CD14-positive monocyte (primary cell): ENCODE measurements at regions not wholly inside any gene's neighbourhood (a gene's known extent, or its start where the extent isn't known, plus 50 kb on each side); places are given as distances from the start of the nearest gene placed in this dataset.

ENCODE experiments used
- DNase-seq, 3 donors: peaks; one replicate each; pipeline ENCODE4 v3.0.0-alpha.2; 2011 to 2022
- H2AFZ ChIP-seq: 2 replicates; pipeline ENCODE4 v1.6.0; 2012; ENCODE audit warnings: mild to moderate bottlenecking, low read depth, low read length, inconsistent platforms; ENCODE audit not compliant: insufficient read depth, poor library complexity, severe bottlenecking
- H3K27ac ChIP-seq, 2 donors: 1 replicate in 1 of 2; 2 replicates in 1 of 2; pipeline ENCODE4 v1.5.1; 2012 to 2013; ENCODE audit warnings: low read length in 2 of 2, control low read depth in 1 of 2, inconsistent platforms in 1 of 2, low read depth in 1 of 2, mild to moderate bottlenecking in 1 of 2
- H3K27me3 ChIP-seq, 2 donors: one replicate each; pipeline versions ENCODE4 v1.6.0 to v1.6.1; 2011 to 2013; ENCODE audit warnings: low read length in 2 of 2; ENCODE audit not compliant: control insufficient read depth in 2 of 2, insufficient read depth in 2 of 2
- H3K36me3 ChIP-seq, 2 donors: replicated peaks in 1 of 2; 1 replicate in 1 of 2; 2 replicates in 1 of 2; pipeline versions ENCODE4 v1.5.1 to v1.6.1; 2012 to 2013; ENCODE audit warnings: low read length in 2 of 2, control low read depth in 1 of 2, inconsistent platforms in 1 of 2, mild to moderate bottlenecking in 1 of 2; ENCODE audit not compliant: insufficient read depth in 2 of 2, control insufficient read depth in 1 of 2
- H3K4me1 ChIP-seq, 2 donors: 1 replicate in 1 of 2; 2 replicates in 1 of 2; pipeline versions ENCODE4 v1.5.1 to v1.6.1; 2012 to 2013; ENCODE audit warnings: low read length in 2 of 2, control low read depth in 1 of 2, inconsistent platforms in 1 of 2, mild to moderate bottlenecking in 1 of 2, moderate library complexity in 1 of 2; ENCODE audit not compliant: insufficient read depth in 2 of 2, control insufficient read depth in 1 of 2
- H3K4me2 ChIP-seq: replicated peaks from 2 replicates; pipeline ENCODE3; 2012; ENCODE audit warnings: low read length, moderate library complexity, mild to moderate bottlenecking; ENCODE audit not compliant: poor library complexity, severe bottlenecking; ENCODE audit errors: extremely low read depth
- H3K4me3 ChIP-seq, 3 experiments: fragments of 200-600 bp in 1 of 3; sonication (generic) in 1 of 3; replicated peaks in 1 of 3; 1 replicate in 2 of 3; 2 replicates in 1 of 3; pipeline ENCODE4 v1.5.1; 2011 to 2013; ENCODE audit warnings: low read length in 3 of 3, mild to moderate bottlenecking in 3 of 3, control low read depth in 2 of 3, low read depth in 2 of 3, inconsistent platforms in 1 of 3, moderate library complexity in 1 of 3
- H3K79me2 ChIP-seq: 2 replicates; pipeline ENCODE4 v1.6.0; 2012; ENCODE audit warnings: mild to moderate bottlenecking, control low read depth, inconsistent platforms, low read length, moderate library complexity; ENCODE audit not compliant: insufficient read depth
- H3K9ac ChIP-seq: 2 replicates; pipeline ENCODE4 v1.6.0; 2017; ENCODE audit warnings: low read length, mild to moderate bottlenecking; ENCODE audit not compliant: insufficient read depth, poor library complexity, severe bottlenecking
- H3K9me3 ChIP-seq, 2 donors: replicated peaks in 1 of 2; 1 replicate in 1 of 2; 2 replicates in 1 of 2; pipeline versions ENCODE4 v1.5.1 to v1.6.1; 2012 to 2013; ENCODE audit warnings: low read length in 2 of 2, control low read depth in 1 of 2; ENCODE audit not compliant: control insufficient read depth in 1 of 2, insufficient read depth in 1 of 2
- H4K20me1 ChIP-seq: 2 replicates; pipeline ENCODE4 v1.6.0; 2012; ENCODE audit warnings: mild to moderate bottlenecking, low read length, control low read depth, moderate library complexity; ENCODE audit not compliant: insufficient read depth
- H3K27ac Mint-ChIP-seq, 7 donors: one replicate each; pipeline ENCODE4 v1.8.0; 2020; ENCODE audit warnings: mild to moderate bottlenecking in 7 of 7, mixed read lengths in 7 of 7, moderate library complexity in 6 of 7, inconsistent platforms in 2 of 7
- H3K27me3 Mint-ChIP-seq, 3 donors: one replicate each; pipeline ENCODE4 v1.8.0; 2021 to 2022; ENCODE audit warnings: low read depth in 3 of 3, mild to moderate bottlenecking in 3 of 3, mixed read lengths in 3 of 3, moderate library complexity in 3 of 3, inconsistent platforms in 1 of 3
- H3K36me3 Mint-ChIP-seq, 2 donors: one replicate each; pipeline ENCODE4 v1.8.0; 2020; ENCODE audit warnings: mixed read lengths in 2 of 2, inconsistent platforms in 1 of 2, mild to moderate bottlenecking in 1 of 2
- H3K4me1 Mint-ChIP-seq: one replicate; pipeline ENCODE4 v1.8.0; 2020; ENCODE audit warnings: mild to moderate bottlenecking, mixed read lengths
- H3K4me3 Mint-ChIP-seq, 2 donors: one replicate each; pipeline ENCODE4 v1.8.0; 2020; ENCODE audit warnings: mild to moderate bottlenecking in 2 of 2, mixed read lengths in 2 of 2, moderate library complexity in 1 of 2
- H3K9me3 Mint-ChIP-seq, 7 donors: one replicate each; pipeline ENCODE4 v1.8.0; 2020 to 2022; ENCODE audit warnings: mixed read lengths in 7 of 7, mild to moderate bottlenecking in 6 of 7, moderate library complexity in 6 of 7, inconsistent platforms in 2 of 7
- CTCF ChIP-seq: fragments of 200-600 bp; IDR thresholded peaks from one replicate; pipeline ENCODE4 v1.8.0; 2022; ENCODE audit warnings: antibody characterized with exemption, mild to moderate bottlenecking
- WGBS: methylation state at CpG from one replicate; pipeline ENCODE4 v1.1.5; 2013; ENCODE audit warnings: missing lambda C conversion rate; ENCODE audit not compliant: insufficient coverage; 5-methylcytosine and 5-hydroxymethylcytosine counted together
- intact Hi-C, 2 donors: fragments of 100-400 bp; cut with micrococcal nuclease; formaldehyde crosslinking; loops; one replicate each; pipeline versions ENCODE4 v1.15.0 to v1.15.1; 2023

DNA sequence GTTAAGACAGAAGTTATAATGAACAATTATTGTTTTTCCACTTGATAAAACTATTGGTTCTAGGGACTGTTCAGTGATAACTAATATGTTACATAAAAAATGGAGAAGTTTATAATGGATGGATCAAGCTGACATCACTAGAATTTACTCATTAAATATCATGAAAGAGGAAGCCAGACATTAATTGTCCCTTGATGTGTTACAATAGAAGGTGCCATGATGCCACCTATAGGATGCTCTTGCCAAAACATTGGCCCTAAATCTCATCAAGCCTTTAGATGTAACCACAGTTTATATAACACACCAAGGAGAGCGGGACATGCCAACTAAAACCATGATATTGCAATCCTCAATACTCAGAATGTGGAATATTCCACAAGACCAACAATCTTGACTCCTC lies 147.9 kb upstream of the MON1B start:
- Mint-ChIP-seq H3K36me3 (no peaks in the 10 kb centered on the region), H3K9me3 (peaks cover 0 to 5% (median 0%) of the 10 kb centered on the region in 7 donors)
- TF ChIP-seq CTCF: no peak

GRCh38 chr16:77046206-77046605 lies 144.8 kb upstream of the MON1B start:
- Histone ChIP-seq H3K27me3 (no peaks in the 10 kb centered on the region), H3K4me3 (no peak overlapping the region), H3K9ac (no peak overlapping the region), H2AFZ (no peak overlapping the region), H3K9me3 (no peaks in the 10 kb centered on the region), H3K27ac (no peak overlapping the region), H3K4me2 (no peak overlapping the region), H4K20me1 (no peaks in the 10 kb centered on the region), H3K79me2 (no peaks in the 10 kb centered on the region), H3K36me3 (no peaks in the 10 kb centered on the region), H3K4me1 (no peaks in the 10 kb centered on the region)
- H3K9me3 Mint-ChIP-seq: no peaks in the 10 kb centered on the region
- H3K27me3 Mint-ChIP-seq: peaks cover 0 to 1% (median 0%) of the 10 kb centered on the region in 3 donors
- H3K27ac Mint-ChIP-seq: no peak overlapping the region
- DNase-seq: no peak
- WGBS: no CpG with 5 or more reads among the region's 4 CpGs
- TF ChIP-seq CTCF: no peak
- H3K4me1 Mint-ChIP-seq: no peaks in the 10 kb centered on the region
- H3K4me3 Mint-ChIP-seq: no peak overlapping the region
- intact Hi-C loops: no loop called here
- H3K36me3 Mint-ChIP-seq: no peaks in the 10 kb centered on the region

More for the DNA sequence above, 147.9 kb upstream of the MON1B start:
- no peaks in the 10 kb centered on the region for H4K20me1 ChIP-seq
- no peak for DNase-seq
- H2AFZ ChIP-seq: no peak overlapping the region
- peaks cover 0 to 1% (median 0%) of the 10 kb centered on the region in 3 donors for H3K27me3 Mint-ChIP-seq
- no peak overlapping the region for H3K4me3 ChIP-seq
- H3K36me3 ChIP-seq: no peaks in the 10 kb centered on the region
- H3K4me3 Mint-ChIP-seq: no peak overlapping the region
- WGBS: no CpG with 5 or more reads among the region's 1 CpG
- no peak overlapping the region for H3K4me2 ChIP-seq
- no peaks in the 10 kb centered on the region for H3K4me1 Mint-ChIP-seq
- intact Hi-C loops: no loop called here
- H3K9me3 ChIP-seq: no peaks in the 10 kb centered on the region
- no peak overlapping the region for H3K27ac Mint-ChIP-seq
- no peaks in the 10 kb centered on the region for H3K79me2 ChIP-seq
- H3K27me3 ChIP-seq: no peaks in the 10 kb centered on the region
- no peak overlapping the region for H3K9ac ChIP-seq
- H3K27ac ChIP-seq: no peak overlapping the region
- H3K4me1 ChIP-seq: no peaks in the 10 kb centered on the region
